ENCODE measurements at regions not wholly inside any gene's neighbourhood (a gene's known extent, or its start where the extent isn't known, plus 50 kb on each side); places are given as distances from the start of the nearest gene placed in this dataset.
"Not testable (repeated sequence)": the region's sequence is repeated elsewhere in the genome, so short reads cannot be mapped to it uniquely, and the experiment has no call there.

DNA sequence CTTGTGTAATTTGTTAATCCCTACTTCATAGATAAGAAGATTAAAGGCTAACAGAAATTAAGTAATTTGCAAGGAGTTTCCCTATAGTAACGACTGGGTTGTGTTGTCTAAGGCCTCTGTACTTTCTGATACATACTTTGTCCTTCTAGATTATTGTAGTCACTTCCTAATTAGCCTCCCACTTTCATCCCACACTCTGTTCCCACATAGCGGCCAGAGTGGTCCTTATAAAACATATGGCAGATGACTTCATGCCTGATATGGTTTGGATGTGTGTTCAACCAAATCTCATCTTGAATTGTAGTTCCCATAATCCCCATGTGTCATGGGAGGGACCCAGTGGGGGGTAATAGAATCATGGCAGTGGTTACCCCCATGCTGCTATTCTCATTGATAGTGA, 120.5 kb upstream of the DAB1 start:
- H3K27ac Mint-ChIP-seq (ENCODE audit: unreplicated experiment), result no peak overlapping the region
- H3K36me3 Mint-ChIP-seq (ENCODE audit: low read depth), result no peaks in the 10 kb centered on the region
- TF ChIP-seq, protein P1, sequence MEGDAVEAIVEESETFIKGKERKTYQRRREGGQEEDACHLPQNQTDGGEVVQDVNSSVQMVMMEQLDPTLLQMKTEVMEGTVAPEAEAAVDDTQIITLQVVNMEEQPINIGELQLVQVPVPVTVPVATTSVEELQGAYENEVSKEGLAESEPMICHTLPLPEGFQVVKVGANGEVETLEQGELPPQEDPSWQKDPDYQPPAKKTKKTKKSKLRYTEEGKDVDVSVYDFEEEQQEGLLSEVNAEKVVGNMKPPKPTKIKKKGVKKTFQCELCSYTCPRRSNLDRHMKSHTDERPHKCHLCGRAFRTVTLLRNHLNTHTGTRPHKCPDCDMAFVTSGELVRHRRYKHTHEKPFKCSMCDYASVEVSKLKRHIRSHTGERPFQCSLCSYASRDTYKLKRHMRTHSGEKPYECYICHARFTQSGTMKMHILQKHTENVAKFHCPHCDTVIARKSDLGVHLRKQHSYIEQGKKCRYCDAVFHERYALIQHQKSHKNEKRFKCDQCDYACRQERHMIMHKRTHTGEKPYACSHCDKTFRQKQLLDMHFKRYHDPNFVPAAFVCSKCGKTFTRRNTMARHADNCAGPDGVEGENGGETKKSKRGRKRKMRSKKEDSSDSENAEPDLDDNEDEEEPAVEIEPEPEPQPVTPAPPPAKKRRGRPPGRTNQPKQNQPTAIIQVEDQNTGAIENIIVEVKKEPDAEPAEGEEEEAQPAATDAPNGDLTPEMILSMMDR (IDR thresholded peaks at IDR 0.05), result no peak
- peaks cover 2% of the 10 kb centered on the region for H3K9me3 Mint-ChIP-seq (ENCODE audit: low read depth)
- H3K27me3 Mint-ChIP-seq (ENCODE audit: low read depth), result peaks cover 1% of the 10 kb centered on the region
- no peaks in the 10 kb centered on the region for H3K4me1 Mint-ChIP-seq (ENCODE audit: low read depth)
- H3K4me3 Mint-ChIP-seq (ENCODE audit: unreplicated experiment), result no peak overlapping the region
- no peak for DNase-seq (ENCODE audit: low spot score)

DNA sequence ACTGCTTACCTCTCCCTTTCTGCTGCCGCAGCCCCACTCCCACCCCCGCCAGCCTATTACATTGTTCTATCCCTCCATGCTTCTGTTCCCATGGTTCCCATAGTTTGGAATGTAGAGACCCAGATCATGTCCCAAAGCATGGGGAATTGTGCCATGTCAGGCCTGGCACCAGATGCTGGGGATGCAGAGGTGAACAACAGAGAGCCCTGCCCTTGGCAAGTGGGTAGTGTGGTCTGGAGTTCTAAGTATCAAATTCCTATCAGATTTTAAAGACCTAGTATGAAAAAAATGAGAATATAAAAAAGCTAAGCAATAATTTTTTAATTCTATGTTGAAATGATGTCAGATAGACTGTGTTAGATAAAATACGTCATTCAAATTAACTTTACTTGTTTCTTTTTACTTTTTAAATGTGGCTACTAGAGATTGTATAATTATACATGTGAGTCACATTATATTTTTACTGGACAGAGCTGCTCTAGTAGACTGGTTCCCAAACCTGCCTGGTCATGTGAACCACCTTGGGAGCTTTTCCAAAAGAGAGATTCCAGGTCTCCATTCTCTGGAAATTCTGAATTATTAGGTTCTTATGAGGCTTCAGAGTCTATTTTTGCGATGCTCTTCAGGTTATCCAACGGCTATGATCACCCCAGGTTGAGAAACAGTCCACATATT, 113.0 kb upstream of the DAB1 start:
- no peak overlapping the region for H3K27ac Mint-ChIP-seq (ENCODE audit: unreplicated experiment)
- TF ChIP-seq, protein P1 (IDR thresholded peaks at IDR 0.05), result no peak
- peaks cover 2% of the 10 kb centered on the region for H3K9me3 Mint-ChIP-seq (ENCODE audit: low read depth)
- H3K4me3 Mint-ChIP-seq (ENCODE audit: unreplicated experiment), result no peak overlapping the region
- DNase-seq (ENCODE audit: low spot score), result no peak
- H3K4me1 Mint-ChIP-seq (ENCODE audit: low read depth), result no peaks in the 10 kb centered on the region
- no peaks in the 10 kb centered on the region for H3K27me3 Mint-ChIP-seq (ENCODE audit: low read depth)
- H3K36me3 Mint-ChIP-seq (ENCODE audit: low read depth), result no peaks in the 10 kb centered on the region

DNA sequence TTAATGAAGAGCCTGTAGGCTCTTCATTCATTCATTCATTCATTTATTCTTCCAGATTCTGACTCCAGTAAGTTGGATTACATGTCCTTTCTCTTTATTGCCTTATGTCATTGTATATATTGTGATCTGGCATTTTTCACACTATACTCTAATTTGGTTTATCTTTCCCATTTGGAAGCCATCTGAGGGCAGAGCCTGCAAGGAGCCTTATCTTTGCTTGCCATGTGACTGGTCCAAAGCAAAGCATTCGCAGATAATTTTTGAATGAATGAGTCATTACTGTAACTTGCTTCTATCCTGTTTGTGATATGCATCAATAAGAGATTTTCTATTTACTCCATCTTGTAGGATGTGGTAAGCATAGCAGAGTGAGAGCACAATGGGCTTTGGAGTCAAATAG, 108.4 kb upstream of the DAB1 start:
- H3K4me3 Mint-ChIP-seq (ENCODE audit: unreplicated experiment), result no peak overlapping the region

DNA sequence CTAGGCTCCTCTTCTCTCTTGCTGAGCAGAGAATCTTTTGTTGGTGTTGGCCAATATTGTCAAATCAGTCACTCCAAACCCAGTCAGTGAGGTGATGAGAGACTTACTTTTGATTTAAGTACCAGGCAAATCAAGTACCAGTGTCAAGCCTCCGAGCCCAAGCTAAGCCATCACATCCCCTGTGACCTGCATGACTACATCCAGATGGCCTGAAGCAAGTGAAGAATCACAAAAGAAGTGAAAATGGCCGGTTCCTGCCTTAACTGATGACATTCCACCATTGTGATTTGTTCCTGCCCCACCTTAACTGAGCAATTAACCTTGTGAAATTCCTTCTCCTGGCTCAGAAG, 107.0 kb upstream of the DAB1 start:
- H3K4me1 Mint-ChIP-seq (ENCODE audit: low read depth); H3K4me3 Mint-ChIP-seq (ENCODE audit: unreplicated experiment); DNase-seq (ENCODE audit: low spot score); H3K36me3 Mint-ChIP-seq (ENCODE audit: low read depth); H3K27me3 Mint-ChIP-seq (ENCODE audit: low read depth); H3K27ac Mint-ChIP-seq (ENCODE audit: unreplicated experiment): not testable (repeated sequence)
- H3K9me3 Mint-ChIP-seq (ENCODE audit: low read depth), result peaks cover 16% of the 10 kb centered on the region

More for the DNA sequence above, 108.4 kb upstream of the DAB1 start:
- H3K27ac Mint-ChIP-seq (ENCODE audit: unreplicated experiment), result no peak overlapping the region
- H3K27me3 Mint-ChIP-seq (ENCODE audit: low read depth), result no peaks in the 10 kb centered on the region
- H3K9me3 Mint-ChIP-seq (ENCODE audit: low read depth), result peaks cover 16% of the 10 kb centered on the region
- TF ChIP-seq, protein P1 (IDR thresholded peaks at IDR 0.05), result no peak
- H3K36me3 Mint-ChIP-seq (ENCODE audit: low read depth), result peaks cover 2% of the 10 kb centered on the region
- H3K4me1 Mint-ChIP-seq (ENCODE audit: low read depth), result no peaks in the 10 kb centered on the region
- no peak for DNase-seq (ENCODE audit: low spot score)

DNA sequence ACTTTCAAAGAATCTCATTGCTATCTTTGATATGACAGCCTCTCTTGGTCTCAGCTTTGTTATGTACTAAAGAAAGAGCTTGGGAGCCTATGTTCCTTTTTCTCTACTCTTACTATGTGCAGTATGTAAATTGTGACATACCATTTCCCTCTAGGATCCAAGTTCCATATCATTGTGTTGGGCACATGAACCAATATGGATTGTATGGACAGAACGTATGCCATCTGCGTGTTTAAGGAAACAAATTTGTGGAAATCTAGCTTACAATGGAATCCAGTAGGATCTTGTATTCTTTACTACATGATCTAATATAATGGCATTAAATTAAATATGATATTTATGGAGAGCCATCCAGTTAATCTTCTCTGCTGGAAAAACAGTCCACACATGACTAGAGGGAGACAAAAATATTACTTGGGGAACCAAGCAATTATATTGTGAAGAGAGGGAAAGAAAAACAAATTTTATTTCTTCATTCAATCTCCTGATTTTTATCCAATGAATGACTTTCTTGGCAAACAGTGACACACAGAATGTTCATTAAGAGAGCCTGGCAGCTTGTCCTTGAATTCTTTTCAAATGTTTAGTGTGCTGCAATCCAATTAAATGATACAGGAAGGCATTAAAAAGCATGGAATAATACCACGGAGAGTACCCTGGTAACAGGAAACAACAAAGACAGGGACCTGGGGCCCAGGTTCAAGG, 106.5 kb upstream of the DAB1 start:
- no peak overlapping the region for H3K27ac Mint-ChIP-seq (ENCODE audit: unreplicated experiment)
- TF ChIP-seq, protein P1 (IDR thresholded peaks at IDR 0.05), result no peak

DNA sequence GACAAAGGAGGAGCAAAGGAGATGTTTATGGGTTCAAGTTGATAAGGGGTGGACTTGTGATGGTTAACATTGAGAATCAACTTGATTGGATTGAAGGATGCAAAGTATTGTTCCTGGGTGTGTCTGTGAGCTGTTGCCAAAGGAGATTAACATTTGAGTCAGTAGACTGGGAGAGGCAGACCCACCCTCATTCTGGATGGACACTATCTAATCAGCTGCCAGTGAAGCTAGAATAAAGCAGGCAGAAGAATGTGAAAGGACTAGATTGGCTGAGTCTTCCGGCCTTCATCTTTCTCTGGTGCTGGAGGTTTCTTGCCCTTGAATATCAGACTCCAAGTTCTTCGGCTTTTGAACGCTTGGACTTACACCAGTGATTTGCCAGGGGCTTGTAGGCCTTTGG, 98.7 kb upstream of the DAB1 start:
- Mint-ChIP-seq H3K9me3 (ENCODE audit: low read depth) (no peaks in the 10 kb centered on the region), H3K27me3 (ENCODE audit: low read depth) (peaks cover 14% of the 10 kb centered on the region), H3K27ac (ENCODE audit: unreplicated experiment) (no peak overlapping the region), H3K4me3 (ENCODE audit: unreplicated experiment) (no peak overlapping the region), H3K4me1 (ENCODE audit: low read depth) (peaks cover 11% of the 10 kb centered on the region), H3K36me3 (ENCODE audit: low read depth) (no peaks in the 10 kb centered on the region)
- DNase-seq (ENCODE audit: low spot score), result no peak
- TF ChIP-seq, protein P1 (IDR thresholded peaks at IDR 0.05), result no peak

More for the DNA sequence above, 106.5 kb upstream of the DAB1 start:
- no peaks in the 10 kb centered on the region for H3K27me3 Mint-ChIP-seq (ENCODE audit: low read depth)
- DNase-seq (ENCODE audit: low spot score), result no peak
- H3K9me3 Mint-ChIP-seq (ENCODE audit: low read depth), result peaks cover 16% of the 10 kb centered on the region
- peaks cover 2% of the 10 kb centered on the region for H3K36me3 Mint-ChIP-seq (ENCODE audit: low read depth)
- no peaks in the 10 kb centered on the region for H3K4me1 Mint-ChIP-seq (ENCODE audit: low read depth)
- no peak overlapping the region for H3K4me3 Mint-ChIP-seq (ENCODE audit: unreplicated experiment)

Data from chondrocyte (in vitro differentiated cells).